HepG2 (cell line): ENCODE measurements at regions not wholly inside any gene's neighbourhood (a gene's known extent, or its start where the extent isn't known, plus 50 kb on each side); places are given as distances from the start of the nearest gene placed in this dataset.
A peak's percentile ranks its signal among the peaks of the same experiment; 100 is the strongest.

Source experiments
- AHDC1 ChIP-seq: sonication (generic); formaldehyde crosslinking; IDR thresholded peaks from 2 replicates; pipeline ENCODE4 v1.5.1; 2020; ENCODE audit warnings: mild to moderate bottlenecking, missing genetic modification reagents, borderline replicate concordance
- ARID5B ChIP-seq: IDR thresholded peaks from 2 replicates; pipeline ENCODE4 v1.4.0; 2020; ENCODE audit warnings: mild to moderate bottlenecking, missing genetic modification reagents
- CAMTA2 ChIP-seq: sonication (generic); formaldehyde crosslinking; IDR thresholded peaks from 2 replicates; pipeline ENCODE4 v1.4.0; 2020; ENCODE audit warnings: mild to moderate bottlenecking, missing genetic modification reagents, borderline replicate concordance
- CENPBD1 ChIP-seq: sonication (generic); formaldehyde crosslinking; IDR thresholded peaks from 2 replicates; pipeline ENCODE4 v1.8.0; 2022; ENCODE audit warnings: missing genetic modification reagents, low read depth, mild to moderate bottlenecking, borderline replicate concordance
- GATAD2A ChIP-seq: IDR thresholded peaks from 2 replicates; pipeline ENCODE4 v1.6.1; 2016
- HDAC1 ChIP-seq: sonication (generic); formaldehyde crosslinking; IDR thresholded peaks from 2 replicates; pipeline ENCODE4 v1.5.1; 2020; ENCODE audit warnings: mild to moderate bottlenecking, missing genetic modification reagents
- HDAC2 ChIP-seq: sonication (generic); formaldehyde crosslinking; IDR thresholded peaks from 2 replicates; pipeline ENCODE4 v1.4.0; 2020; ENCODE audit warnings: missing genetic modification reagents
- HOXA5 ChIP-seq: sonication (generic); formaldehyde crosslinking; IDR thresholded peaks from 2 replicates; pipeline ENCODE4 v1.4.0; 2020; ENCODE audit warnings: missing genetic modification reagents
- IRX3 ChIP-seq: sonication (generic); formaldehyde crosslinking; IDR thresholded peaks from 2 replicates; pipeline ENCODE4 v1.8.1; 2023; ENCODE audit warnings: mild to moderate bottlenecking, low read depth, missing genetic modification reagents, borderline replicate concordance
- RBM39 ChIP-seq: fragments of 200-400 bp; formaldehyde crosslinking; IDR thresholded peaks from one replicate; pipeline ENCODE4 v1.6.1; 2018; ENCODE audit warnings: antibody characterized with exemption, mild to moderate bottlenecking, low read depth, low read length; ENCODE audit not compliant: poor library complexity, severe bottlenecking
- RXRB ChIP-seq: IDR thresholded peaks from 2 replicates; pipeline ENCODE4 v1.6.1; 2016; ENCODE audit warnings: borderline replicate concordance, missing genetic modification reagents, missing compliant biosample characterization
- ZBTB21 ChIP-seq: sonication (generic); formaldehyde crosslinking; IDR thresholded peaks from 2 replicates; pipeline ENCODE4 v1.4.0; 2020; ENCODE audit warnings: missing genetic modification reagents
- ZNF350 ChIP-seq: sonication (generic); formaldehyde crosslinking; IDR thresholded peaks from 2 replicates; pipeline ENCODE4 v1.4.0; 2020; ENCODE audit warnings: mild to moderate bottlenecking, low read depth, missing genetic modification reagents, borderline replicate concordance
- TF ChIP-seq, protein P1 (sequence below): sonication (generic); formaldehyde crosslinking; IDR thresholded peaks from 2 replicates; pipeline ENCODE4 v1.4.0; 2020; ENCODE audit warnings: mild to moderate bottlenecking, missing genetic modification reagents

- peak; percentile 87; the same call in 1 of the 2 replicates for TF ChIP-seq AHDC1 (CRISPR knock-in tag)
- no peak for TF ChIP-seq HDAC2 (CRISPR knock-in tag)
- no peak for TF ChIP-seq IRX3 (CRISPR knock-in tag)
- TF ChIP-seq RBM39 = no peak
- no peak for TF ChIP-seq CAMTA2
- no peak; the same call in 1 of the 2 replicates for TF ChIP-seq ZBTB21 (CRISPR knock-in tag)
- TF ChIP-seq ZNF350 (CRISPR knock-in tag) = no peak
- TF ChIP-seq, protein P1, sequence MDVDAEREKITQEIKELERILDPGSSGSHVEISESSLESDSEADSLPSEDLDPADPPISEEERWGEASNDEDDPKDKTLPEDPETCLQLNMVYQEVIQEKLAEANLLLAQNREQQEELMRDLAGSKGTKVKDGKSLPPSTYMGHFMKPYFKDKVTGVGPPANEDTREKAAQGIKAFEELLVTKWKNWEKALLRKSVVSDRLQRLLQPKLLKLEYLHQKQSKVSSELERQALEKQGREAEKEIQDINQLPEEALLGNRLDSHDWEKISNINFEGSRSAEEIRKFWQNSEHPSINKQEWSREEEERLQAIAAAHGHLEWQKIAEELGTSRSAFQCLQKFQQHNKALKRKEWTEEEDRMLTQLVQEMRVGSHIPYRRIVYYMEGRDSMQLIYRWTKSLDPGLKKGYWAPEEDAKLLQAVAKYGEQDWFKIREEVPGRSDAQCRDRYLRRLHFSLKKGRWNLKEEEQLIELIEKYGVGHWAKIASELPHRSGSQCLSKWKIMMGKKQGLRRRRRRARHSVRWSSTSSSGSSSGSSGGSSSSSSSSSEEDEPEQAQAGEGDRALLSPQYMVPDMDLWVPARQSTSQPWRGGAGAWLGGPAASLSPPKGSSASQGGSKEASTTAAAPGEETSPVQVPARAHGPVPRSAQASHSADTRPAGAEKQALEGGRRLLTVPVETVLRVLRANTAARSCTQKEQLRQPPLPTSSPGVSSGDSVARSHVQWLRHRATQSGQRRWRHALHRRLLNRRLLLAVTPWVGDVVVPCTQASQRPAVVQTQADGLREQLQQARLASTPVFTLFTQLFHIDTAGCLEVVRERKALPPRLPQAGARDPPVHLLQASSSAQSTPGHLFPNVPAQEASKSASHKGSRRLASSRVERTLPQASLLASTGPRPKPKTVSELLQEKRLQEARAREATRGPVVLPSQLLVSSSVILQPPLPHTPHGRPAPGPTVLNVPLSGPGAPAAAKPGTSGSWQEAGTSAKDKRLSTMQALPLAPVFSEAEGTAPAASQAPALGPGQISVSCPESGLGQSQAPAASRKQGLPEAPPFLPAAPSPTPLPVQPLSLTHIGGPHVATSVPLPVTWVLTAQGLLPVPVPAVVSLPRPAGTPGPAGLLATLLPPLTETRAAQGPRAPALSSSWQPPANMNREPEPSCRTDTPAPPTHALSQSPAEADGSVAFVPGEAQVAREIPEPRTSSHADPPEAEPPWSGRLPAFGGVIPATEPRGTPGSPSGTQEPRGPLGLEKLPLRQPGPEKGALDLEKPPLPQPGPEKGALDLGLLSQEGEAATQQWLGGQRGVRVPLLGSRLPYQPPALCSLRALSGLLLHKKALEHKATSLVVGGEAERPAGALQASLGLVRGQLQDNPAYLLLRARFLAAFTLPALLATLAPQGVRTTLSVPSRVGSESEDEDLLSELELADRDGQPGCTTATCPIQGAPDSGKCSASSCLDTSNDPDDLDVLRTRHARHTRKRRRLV (CRISPR knock-in tag) = no peak
- peak; percentile 66 for TF ChIP-seq ARID5B (CRISPR knock-in tag)
- TF ChIP-seq RXRB = peak; percentile 39
- TF ChIP-seq CENPBD1 (CRISPR knock-in tag) = no peak
- 0 out of 2 replicates have a peak, but pooled peaks have one; percentile 51 for TF ChIP-seq GATAD2A (CRISPR knock-in tag)
- TF ChIP-seq HDAC1 (CRISPR knock-in tag) = peak; percentile 62
- 0 out of 2 replicates have a peak, but pooled peaks have one; percentile 24 for TF ChIP-seq HOXA5 (CRISPR knock-in tag)
These were observed 166.9 kb downstream of the UACA start (continued) for GRCh38 chr15:70596354-70597055.
